ENCODE measurements at regions not wholly inside any gene's neighbourhood (a gene's known extent, or its start where the extent isn't known, plus 50 kb on each side); places are given as distances from the start of the nearest gene placed in this dataset.

GRCh38 chr3:69567023-69567709 lies 172.1 kb upstream of the MITF start:
- H3K27me3 ChIP-seq, result no peaks in the 10 kb centered on the region
- no peak overlapping the region for H3K9ac ChIP-seq (ENCODE audit: low read depth in 2 of 2, low read length in 2 of 2)
- no peak for TF ChIP-seq CTCF (IDR thresholded peaks at IDR 0.05)
- H3K4me3 ChIP-seq, result no peak overlapping the region
- no peak overlapping the region for H3K27ac ChIP-seq
- H3K4me1 ChIP-seq, result no peaks in the 10 kb centered on the region
- H3K36me3 ChIP-seq, result no peaks in the 10 kb centered on the region
- no peaks in the 10 kb centered on the region for H3K9me3 ChIP-seq
- DNase-seq, result no peak
- intact Hi-C loops (cut with DNase I), result no loop called here

GRCh38 chr3:69566275-69566674 lies 173.0 kb upstream of the MITF start:
- no peaks in the 10 kb centered on the region for H3K27me3 ChIP-seq
- no peak overlapping the region for H3K4me3 ChIP-seq
- no peak overlapping the region for H3K27ac ChIP-seq
- intact Hi-C loops (cut with DNase I), result no loop called here
- H3K9ac ChIP-seq (ENCODE audit: low read depth in 2 of 2, low read length in 2 of 2), result no peak overlapping the region
- H3K9me3 ChIP-seq, result no peaks in the 10 kb centered on the region
- H3K36me3 ChIP-seq, result no peaks in the 10 kb centered on the region
- H3K4me1 ChIP-seq, result no peaks in the 10 kb centered on the region
- no peak for TF ChIP-seq CTCF (IDR thresholded peaks at IDR 0.05)
- DNase-seq, result no peak

GRCh38 chr3:69565316-69565715 lies 173.9 kb upstream of the MITF start:
- no peak overlapping the region for H3K4me3 ChIP-seq
- intact Hi-C loops (cut with DNase I), result no loop called here
- no peak for TF ChIP-seq CTCF (IDR thresholded peaks at IDR 0.05)
- H3K36me3 ChIP-seq, result no peaks in the 10 kb centered on the region
- no peaks in the 10 kb centered on the region for H3K27me3 ChIP-seq
- no peaks in the 10 kb centered on the region for H3K9me3 ChIP-seq
- no peak overlapping the region for H3K27ac ChIP-seq
- H3K4me1 ChIP-seq, result no peaks in the 10 kb centered on the region
- no peak for DNase-seq
- H3K9ac ChIP-seq (ENCODE audit: low read depth in 2 of 2, low read length in 2 of 2), result no peak overlapping the region

GRCh38 chr3:69563981-69564380 lies 175.3 kb upstream of the MITF start:
- no peak for TF ChIP-seq CTCF (IDR thresholded peaks at IDR 0.05)
- DNase-seq, result no peak
- no peaks in the 10 kb centered on the region for H3K36me3 ChIP-seq
- H3K9me3 ChIP-seq, result no peaks in the 10 kb centered on the region
- no peak overlapping the region for H3K4me3 ChIP-seq
- no peaks in the 10 kb centered on the region for H3K27me3 ChIP-seq
- intact Hi-C loops (cut with DNase I), result no loop called here
- no peak overlapping the region for H3K9ac ChIP-seq (ENCODE audit: low read depth in 2 of 2, low read length in 2 of 2)
- no peaks in the 10 kb centered on the region for H3K4me1 ChIP-seq
- no peak overlapping the region for H3K27ac ChIP-seq

- intact Hi-C loops (cut with DNase I), result no loop called here
- no peaks in the 10 kb centered on the region for H3K4me1 ChIP-seq
- no peaks in the 10 kb centered on the region for H3K27me3 ChIP-seq
- DNase-seq, result no peak
- H3K9ac ChIP-seq (ENCODE audit: low read depth in 2 of 2, low read length in 2 of 2), result no peak overlapping the region
- H3K36me3 ChIP-seq, result no peaks in the 10 kb centered on the region
- H3K27ac ChIP-seq, result no peak overlapping the region
- no peak for TF ChIP-seq CTCF (IDR thresholded peaks at IDR 0.05)
- H3K4me3 ChIP-seq, result no peak overlapping the region
- no peaks in the 10 kb centered on the region for H3K9me3 ChIP-seq
Observed at GRCh38 chr3:69563151-69563550, 176.1 kb upstream of the MITF start.

All from colonic mucosa (tissue), 4 donors.